CD4-positive, alpha-beta T cell treated with Interleukin-6 at 100 ng/mL for 8 hours (primary cell): ENCODE measurements at regions not wholly inside any gene's neighbourhood (a gene's known extent, or its start where the extent isn't known, plus 50 kb on each side); places are given as distances from the start of the nearest gene placed in this dataset.

Source experiments
- DNase-seq: peaks from one replicate; pipeline ENCODE4 v3.0.0-alpha.2; 2020; ENCODE audit warnings: mixed read lengths, low spot score

GRCh38 chr17:77746393-77746792, 212.1 kb upstream of the TNRC6C start:
- no peak for DNase-seq

- no peak for DNase-seq
Observed at GRCh38 chr17:77746896-77747554, 211.5 kb upstream of the TNRC6C start.

DNA sequence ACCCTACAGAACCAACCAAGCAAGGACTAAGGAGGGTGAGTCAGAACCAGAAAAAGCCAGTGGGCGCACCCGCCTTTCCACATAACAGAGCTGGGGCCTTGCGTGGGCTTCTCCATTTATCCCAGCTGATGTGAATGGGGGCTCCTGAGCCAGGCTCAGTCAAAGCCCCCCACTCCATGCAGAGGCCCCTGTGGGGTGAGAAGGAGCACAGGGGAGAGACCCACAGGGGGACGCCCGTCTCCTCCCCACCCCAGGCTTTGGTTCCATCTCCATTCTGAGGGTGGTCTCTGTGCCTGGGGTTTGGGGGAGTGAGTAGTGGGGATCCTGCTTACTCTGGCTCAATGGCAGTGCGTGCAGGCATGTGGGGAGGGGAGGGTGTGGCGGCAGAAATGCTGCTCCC, 210.1 kb upstream of the TNRC6C start:
- DNase-seq = no peak

- no peak for DNase-seq
Observed at GRCh38 chr17:77749321-77749751, 209.2 kb upstream of the TNRC6C start.

DNA sequence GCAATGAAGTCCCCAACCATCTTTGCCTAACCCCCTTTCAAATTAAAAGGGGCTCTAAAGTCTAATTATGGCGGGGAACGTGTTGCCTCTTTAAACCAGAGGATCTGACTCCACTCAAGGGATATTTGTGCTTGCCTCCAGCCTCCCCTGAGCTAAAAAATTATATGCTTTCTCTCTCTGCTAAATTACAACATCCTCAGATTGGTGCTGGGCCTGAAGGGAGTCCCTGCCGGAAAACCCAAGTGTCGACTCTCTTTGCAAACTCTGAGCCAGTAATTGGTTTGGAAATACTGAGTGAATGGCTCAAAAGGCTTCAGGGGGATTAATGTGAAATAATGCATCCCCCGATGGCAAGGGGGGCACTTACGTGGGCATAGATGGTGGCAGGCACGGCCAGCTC, 208.5 kb upstream of the TNRC6C start:
- no peak for DNase-seq

- no peak for DNase-seq
Observed at GRCh38 chr17:77750427-77751043, 208.0 kb upstream of the TNRC6C start.

GRCh38 chr17:77753246-77753645, 205.3 kb upstream of the TNRC6C start:
- no peak for DNase-seq

DNA sequence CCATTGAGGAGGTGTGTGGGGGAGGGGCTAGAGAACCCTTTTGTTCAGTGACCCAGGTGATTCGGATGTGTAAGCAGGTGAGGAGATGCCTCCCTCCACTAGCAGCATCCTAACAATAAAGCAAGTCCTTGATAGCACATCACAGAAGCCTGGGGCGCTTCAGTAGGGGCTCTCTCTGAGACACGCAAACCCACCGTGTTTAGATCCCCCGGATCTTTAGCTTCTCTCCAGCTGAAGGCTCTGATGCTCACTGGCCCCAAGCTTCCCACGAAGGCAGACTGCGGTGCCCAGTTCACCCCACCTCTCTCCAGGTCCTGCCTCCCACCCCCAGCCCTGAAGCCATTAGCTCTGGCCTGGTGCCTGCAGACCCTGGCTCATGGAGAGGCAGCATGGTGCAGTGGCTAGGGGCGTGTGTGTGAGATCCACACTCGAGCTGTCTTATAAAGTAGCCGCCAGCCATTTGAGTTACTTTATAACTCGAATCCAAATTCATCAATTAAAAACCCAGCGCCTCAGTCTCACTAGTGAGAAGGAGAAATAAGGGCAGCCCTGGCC, 204.7 kb upstream of the TNRC6C start:
- no peak for DNase-seq

- DNase-seq = no peak
Observed at GRCh38 chr17:77754956-77755355, 203.5 kb upstream of the TNRC6C start.

DNA sequence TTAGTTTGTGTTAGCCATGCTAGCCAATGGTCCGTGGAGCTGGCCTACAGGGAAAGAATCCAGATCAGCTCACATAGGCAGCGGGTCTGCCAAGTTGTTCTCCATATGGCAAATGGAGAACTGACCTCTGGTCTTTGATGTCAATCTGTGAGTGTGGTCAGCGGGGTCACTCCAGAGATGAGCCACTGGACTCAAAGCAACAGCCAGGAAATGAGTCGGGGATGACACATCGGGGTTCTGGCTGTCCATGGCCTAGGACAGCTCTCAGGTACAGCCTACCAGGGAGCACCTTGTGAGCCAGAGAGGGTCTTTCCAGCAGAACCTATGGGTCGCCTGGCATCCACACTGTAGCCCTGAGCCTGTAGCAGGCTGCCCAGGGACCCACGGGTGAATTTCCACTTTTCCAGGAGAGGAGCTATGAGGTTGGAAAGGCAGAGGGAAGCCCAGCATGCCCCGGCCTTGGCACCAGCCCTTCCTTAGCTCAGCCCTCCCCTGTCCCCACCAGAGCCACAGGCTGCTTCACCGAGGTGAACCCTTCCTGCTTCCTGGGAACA, 203.0 kb upstream of the TNRC6C start:
- no peak for DNase-seq

DNA sequence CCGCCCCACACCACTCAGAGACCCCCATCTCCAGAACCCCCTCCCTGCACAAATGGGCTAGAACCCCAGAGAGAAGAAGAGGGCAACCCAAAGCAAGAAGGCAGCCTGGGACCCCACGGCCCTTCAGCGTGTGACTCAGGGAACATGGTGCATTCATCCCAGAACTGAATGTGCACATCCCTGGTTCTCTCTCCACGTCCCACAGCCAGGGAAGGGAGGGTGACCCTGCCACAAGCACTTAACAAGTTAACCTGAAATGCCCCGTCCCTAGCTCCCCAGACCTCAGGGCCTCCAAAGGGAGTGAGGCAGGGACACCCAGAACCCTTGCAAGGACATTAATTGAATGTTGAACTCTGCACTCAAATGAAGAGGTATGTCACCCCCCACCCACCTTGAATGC, 202.5 kb upstream of the TNRC6C start:
- DNase-seq = no peak

DNA sequence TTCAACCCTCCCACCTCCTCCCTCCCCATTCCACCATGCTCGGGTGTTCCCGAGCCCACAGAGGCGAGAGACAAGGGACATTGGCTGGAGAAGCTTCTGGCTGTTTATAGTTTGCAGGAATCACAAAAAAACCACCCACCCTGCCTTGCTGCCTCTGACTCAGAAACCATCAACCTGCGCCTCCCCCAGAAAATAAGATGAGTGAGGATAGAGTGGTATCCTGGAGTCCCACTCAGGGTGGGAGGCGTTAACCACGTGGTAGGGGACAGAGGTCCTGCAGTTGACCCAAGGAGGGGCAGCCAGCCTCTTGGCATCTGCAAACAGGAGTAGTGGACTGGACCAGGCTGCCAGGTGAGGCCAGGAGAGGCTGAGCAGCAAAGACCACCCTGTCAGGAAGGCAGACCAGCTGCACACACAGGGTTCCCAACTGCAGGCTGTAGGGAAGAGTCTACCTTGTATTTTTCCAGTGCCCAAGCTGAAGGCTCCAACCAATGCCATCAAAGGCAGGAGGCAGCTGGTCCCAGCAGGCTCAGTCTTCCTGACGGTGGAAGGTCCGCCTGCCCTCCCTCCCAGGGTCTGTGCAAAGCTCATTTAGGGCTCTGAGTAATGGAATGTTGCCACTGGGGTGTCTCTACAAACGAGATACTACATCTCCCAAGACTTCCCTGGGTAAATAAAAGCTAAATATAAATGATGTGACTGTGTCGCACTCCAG, 201.5 kb upstream of the TNRC6C start:
- no peak for DNase-seq

DNA sequence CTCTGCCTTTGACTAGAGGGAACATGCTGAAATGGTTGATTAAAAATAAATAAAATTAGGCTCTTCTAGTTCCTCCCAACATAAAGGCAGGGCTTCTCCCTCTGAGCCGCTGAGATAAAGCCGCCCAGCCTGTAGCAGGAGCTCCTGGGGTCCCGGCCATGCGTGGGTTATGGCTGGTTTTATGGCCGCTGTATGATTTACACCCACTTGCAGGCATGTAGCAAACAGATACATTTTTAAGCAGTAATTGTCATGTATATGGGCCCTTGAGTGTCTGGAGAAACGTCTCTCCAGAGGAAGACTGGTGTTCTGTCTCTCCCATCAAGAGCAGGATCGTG, 201.0 kb upstream of the TNRC6C start:
- no peak for DNase-seq

DNA sequence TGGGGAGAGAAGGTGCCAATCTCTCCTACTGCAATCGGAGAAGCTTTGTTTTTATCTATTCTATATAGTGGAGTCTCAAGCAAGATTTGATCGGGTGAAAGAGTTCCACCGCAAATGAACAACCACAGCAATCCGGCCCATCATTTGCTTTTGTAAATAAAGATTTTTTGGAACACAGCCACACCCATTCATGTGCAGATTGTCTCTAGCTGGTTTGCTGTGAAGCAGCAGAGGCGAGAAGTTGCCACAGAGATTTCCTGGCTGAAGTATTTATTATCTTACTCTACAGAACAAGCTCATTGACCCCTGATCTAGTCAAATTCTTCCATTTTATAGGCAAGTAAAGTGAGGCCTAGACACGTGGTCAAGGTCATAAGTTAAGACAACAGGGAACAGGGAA, 195.5 kb upstream of the TNRC6C start:
- DNase-seq = no peak

GRCh38 chr17:77763575-77763974, 194.9 kb upstream of the TNRC6C start:
- no peak for DNase-seq

DNA sequence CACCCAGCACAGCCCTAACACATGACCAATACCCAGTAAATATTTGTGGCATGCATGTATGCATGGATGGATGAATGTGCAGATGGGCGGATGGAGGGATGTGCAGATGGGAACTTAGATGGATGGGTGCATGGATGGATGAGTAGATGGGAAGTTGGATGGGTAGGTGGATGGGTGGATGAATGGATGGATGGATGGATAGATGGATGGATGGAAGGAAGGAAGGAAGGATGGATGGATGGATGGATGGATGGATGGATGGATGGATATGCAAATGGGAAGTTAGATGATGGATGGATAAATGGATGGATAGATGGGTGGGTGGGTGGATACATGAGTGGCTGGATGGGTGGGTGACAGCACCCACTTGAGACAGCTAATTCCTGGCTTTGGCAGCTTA, 193.2 kb upstream of the TNRC6C start:
- no peak for DNase-seq

DNA sequence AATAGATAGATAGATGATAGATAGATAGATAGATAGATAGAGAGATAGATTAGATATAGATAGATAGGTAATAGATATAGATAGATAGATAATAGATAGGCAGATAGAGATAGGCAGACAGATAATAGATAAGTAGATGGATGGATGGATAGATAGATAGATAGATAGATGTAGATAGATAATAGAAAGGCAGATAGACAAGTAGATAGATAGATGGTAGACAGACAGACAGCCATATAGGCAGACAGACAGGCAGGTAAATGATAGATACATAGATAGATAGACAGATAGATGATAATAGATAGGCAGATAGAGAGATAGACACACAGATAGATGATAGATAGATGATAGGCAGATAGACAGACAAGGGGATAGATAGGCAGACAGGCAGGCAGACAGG, 191.4 kb upstream of the TNRC6C start:
- no peak for DNase-seq

DNA sequence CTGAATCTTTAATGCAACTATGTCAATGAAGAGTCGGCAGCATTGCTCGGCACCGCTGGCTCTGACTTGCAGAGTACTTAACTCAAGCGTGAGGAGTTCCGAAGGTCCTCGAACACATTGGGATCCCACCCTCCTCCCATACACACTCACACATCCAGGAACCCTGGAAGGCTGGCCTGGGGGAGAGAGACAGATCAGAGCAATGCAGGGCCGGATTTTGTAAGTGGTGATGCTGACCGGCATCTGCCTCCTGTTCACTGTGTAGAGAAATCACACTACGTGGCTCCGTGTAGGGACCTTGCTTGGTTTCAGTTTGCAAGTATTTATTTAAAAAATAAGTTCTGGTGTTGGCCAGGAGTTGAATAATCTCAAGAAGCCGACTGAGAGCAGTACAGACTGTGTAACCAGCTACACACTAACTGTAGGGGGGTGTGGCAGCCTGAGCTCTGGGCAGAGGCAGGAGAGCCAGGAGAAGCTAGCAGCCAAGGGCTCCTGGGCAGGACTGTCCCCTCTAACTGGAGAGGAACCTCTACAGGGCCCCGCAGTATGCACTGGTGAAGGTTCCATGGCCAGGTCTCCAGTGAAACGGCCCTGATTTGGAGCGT, 190.2 kb upstream of the TNRC6C start:
- DNase-seq = no peak

GRCh38 chr17:77769215-77769614, 189.3 kb upstream of the TNRC6C start:
- no peak for DNase-seq

DNA sequence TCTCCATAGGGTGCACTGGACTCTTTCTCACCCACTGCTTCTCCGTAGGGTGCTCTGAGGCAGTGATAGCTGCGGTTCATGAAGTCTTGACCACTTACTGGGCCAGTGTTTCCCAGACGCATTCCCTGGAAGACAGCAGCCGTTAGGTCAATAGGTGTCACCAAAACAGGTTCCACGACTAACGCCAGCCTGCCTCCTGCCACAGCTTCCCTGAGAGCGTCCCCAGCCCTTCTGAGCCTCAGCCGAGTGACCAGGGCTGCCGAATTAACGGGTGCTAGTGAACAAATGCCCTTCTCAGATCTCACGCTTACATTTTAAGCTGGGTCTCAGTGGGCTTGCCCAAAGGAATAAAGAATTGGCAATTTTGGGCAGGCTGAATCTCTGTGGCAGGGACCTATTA, 188.7 kb upstream of the TNRC6C start:
- no peak for DNase-seq

DNA sequence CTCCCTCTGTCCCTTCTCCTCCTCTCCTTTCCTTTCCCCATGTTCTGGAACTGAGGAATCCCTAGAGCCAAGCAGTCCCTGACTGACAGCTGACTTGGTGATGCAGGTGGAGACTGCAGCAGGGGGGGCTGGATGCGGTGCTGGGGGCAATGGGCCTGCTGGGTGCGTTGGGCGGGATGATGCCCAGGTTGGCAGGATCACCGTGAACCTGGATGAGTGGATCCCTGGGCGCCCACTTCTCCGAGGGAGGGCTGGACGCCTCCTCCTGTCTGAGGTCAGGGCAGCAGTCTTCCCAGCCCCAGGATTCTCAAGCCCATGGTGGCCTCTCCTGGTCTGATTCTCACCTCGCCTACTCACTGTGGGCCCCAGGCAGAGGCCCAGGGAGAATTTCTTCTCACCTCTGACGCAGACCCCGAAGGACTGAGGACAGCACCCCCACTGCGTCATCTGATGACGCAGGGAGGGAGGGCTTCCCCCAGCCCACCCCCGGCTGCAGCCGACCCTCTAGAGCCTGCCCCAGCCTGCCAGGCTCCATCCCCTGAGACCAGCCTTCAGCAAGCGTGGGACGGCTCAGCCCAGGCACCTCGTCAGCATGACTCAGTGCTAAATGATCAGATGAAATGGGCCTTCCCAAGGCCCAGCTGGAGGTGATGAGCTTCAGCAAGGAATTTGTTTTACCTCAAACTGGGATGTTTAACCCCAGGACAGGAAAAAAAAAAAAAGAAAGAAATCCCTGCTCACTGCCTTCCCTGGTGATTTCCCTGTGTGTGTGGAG, 188.0 kb upstream of the TNRC6C start:
- no peak for DNase-seq

GRCh38 chr17:77771145-77771544, 187.4 kb upstream of the TNRC6C start:
- DNase-seq = no peak
